ENCODE measurements at regions not wholly inside any gene's neighbourhood (a gene's known extent, or its start where the extent isn't known, plus 50 kb on each side); places are given as distances from the start of the nearest gene placed in this dataset.

DNA sequence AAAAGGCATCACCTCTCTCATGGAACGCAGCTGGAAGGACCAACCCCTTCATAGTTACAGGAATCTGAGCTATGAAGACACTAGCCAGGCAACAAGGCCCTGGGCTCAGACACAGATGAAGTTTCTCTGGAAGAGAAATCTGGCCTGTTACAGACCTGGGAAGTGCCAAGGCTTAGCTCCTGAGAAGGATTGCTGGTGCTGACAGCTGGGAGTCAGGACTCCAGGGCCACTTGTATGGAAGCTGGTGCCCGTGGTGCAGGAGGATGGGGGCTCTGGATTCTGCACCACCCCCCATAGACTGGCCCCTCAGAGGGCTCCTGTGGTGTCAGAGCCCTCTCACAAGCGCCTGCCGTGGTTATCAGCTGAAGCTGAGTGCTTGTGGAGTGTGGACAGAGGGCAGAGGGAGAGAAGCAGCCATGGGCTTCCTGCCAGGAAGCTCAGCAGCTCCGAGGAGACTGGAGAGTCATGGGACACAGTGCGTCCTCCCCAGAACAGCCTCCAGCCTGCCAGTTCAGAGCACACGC, 87.3 kb upstream of the LCLAT1 start:
- TF ChIP-seq, protein P1, sequence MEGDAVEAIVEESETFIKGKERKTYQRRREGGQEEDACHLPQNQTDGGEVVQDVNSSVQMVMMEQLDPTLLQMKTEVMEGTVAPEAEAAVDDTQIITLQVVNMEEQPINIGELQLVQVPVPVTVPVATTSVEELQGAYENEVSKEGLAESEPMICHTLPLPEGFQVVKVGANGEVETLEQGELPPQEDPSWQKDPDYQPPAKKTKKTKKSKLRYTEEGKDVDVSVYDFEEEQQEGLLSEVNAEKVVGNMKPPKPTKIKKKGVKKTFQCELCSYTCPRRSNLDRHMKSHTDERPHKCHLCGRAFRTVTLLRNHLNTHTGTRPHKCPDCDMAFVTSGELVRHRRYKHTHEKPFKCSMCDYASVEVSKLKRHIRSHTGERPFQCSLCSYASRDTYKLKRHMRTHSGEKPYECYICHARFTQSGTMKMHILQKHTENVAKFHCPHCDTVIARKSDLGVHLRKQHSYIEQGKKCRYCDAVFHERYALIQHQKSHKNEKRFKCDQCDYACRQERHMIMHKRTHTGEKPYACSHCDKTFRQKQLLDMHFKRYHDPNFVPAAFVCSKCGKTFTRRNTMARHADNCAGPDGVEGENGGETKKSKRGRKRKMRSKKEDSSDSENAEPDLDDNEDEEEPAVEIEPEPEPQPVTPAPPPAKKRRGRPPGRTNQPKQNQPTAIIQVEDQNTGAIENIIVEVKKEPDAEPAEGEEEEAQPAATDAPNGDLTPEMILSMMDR (IDR thresholded peaks at IDR 0.05), result no peak
- no peak for TF ChIP-seq POLR2A (IDR thresholded peaks at IDR 0.05)
